ENCODE measurements at regions not wholly inside any gene's neighbourhood (a gene's known extent, or its start where the extent isn't known, plus 50 kb on each side); places are given as distances from the start of the nearest gene placed in this dataset.

GRCh38 chr16:86196687-86197391 lies 297.9 kb downstream of the IRF8 start:
- TF ChIP-seq USF1 (IDR thresholded peaks at IDR 0.05) (no peak), TAF1 (IDR thresholded peaks at IDR 0.05; ENCODE audit: low read depth) (no peak), CREB1 (IDR thresholded peaks at IDR 0.05; ENCODE audit: low read depth) (no peak), FOXM1 (IDR thresholded peaks at IDR 0.05; ENCODE audit: borderline replicate concordance, low read depth) (no peak), NFIC (IDR thresholded peaks at IDR 0.05) (no peak), EGR1 (IDR thresholded peaks at IDR 0.05) (no peak), EP300 (IDR thresholded peaks at IDR 0.05; ENCODE audit: borderline replicate concordance) (no peak), TCF12 (IDR thresholded peaks at IDR 0.05; ENCODE audit: low read depth) (no peak), REST (IDR thresholded peaks at IDR 0.05; ENCODE audit: low read depth) (no peak), RAD21 (IDR thresholded peaks at IDR 0.05; ENCODE audit: low read depth) (no peak), ZBTB7A (IDR thresholded peaks at IDR 0.05; ENCODE audit: low read depth) (no peak)

DNA sequence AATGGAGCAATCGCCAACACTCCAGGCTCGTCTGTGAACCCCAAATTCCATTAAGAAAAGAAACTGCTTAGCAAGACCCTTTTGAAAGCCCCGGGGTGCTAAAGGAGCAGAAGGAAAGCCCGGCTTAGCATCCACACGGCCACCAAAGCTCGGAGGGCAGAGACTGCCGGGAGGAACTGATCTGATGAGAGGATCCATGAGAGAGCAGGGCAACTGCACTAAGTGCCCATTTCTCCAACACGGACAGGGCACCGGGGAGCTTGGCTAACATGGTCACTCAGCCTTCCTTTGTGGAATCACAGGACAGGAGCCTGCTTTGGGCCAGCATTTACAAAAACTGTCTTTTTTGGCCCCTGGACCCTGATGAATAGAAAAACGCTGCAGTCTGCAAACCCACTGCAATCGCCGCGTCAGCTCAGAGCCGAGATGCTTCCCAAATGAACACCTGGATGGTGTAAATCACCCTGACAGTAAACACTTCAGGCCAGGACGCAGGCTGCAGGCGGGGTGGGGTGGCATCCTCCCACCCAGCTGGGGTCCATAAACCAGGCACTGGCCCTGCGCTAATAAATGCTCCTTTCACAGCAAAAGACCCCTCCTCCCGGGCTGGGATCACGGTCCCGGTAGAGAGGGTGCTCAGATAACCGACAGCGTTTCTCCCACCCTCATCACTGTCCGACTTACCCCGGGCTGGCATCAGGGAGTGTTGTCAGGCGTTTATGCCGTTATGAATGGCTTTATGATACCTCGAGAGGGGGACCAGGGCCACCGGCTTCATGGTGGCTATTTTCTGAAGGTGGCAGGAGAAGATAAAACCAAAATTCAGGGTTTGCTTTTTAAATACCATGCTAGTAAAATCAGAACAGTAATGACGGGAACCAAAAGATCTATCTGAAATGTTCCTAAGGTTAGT lies 299.5 kb downstream of the IRF8 start:
- TF ChIP-seq, protein P1, sequence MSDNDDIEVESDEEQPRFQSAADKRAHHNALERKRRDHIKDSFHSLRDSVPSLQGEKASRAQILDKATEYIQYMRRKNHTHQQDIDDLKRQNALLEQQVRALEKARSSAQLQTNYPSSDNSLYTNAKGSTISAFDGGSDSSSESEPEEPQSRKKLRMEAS (IDR thresholded peaks at IDR 0.05), result no peak
- TF ChIP-seq CEBPB (IDR thresholded peaks at IDR 0.05) (no peak), TCF12 (IDR thresholded peaks at IDR 0.05; ENCODE audit: low read depth) (no peak), RAD21 (IDR thresholded peaks at IDR 0.05; ENCODE audit: low read depth) (no peak), CREB1 (IDR thresholded peaks at IDR 0.05; ENCODE audit: low read depth) (no peak), EGR1 (IDR thresholded peaks at IDR 0.05) (no peak), TEAD4 (IDR thresholded peaks at IDR 0.05) (no peak), YY1 (IDR thresholded peaks at IDR 0.05; ENCODE audit: low read depth) (no peak), EP300 (IDR thresholded peaks at IDR 0.05; ENCODE audit: borderline replicate concordance) (no peak), REST (IDR thresholded peaks at IDR 0.05; ENCODE audit: low read depth) (no peak), FOXM1 (IDR thresholded peaks at IDR 0.05; ENCODE audit: borderline replicate concordance, low read depth) (no peak), USF1 (IDR thresholded peaks at IDR 0.05) (no peak), TAF1 (IDR thresholded peaks at IDR 0.05; ENCODE audit: low read depth) (no peak), NFIC (IDR thresholded peaks at IDR 0.05) (no peak), ZBTB7A (IDR thresholded peaks at IDR 0.05; ENCODE audit: low read depth) (no peak)

GRCh38 chr16:86199182-86199581 lies 300.2 kb downstream of the IRF8 start:
- TF ChIP-seq REST (IDR thresholded peaks at IDR 0.05; ENCODE audit: low read depth) (no peak), CREB1 (IDR thresholded peaks at IDR 0.05; ENCODE audit: low read depth) (no peak), RAD21 (IDR thresholded peaks at IDR 0.05; ENCODE audit: low read depth) (no peak), ZBTB7A (IDR thresholded peaks at IDR 0.05; ENCODE audit: low read depth) (no peak), NFIC (IDR thresholded peaks at IDR 0.05) (no peak), FOXM1 (IDR thresholded peaks at IDR 0.05; ENCODE audit: borderline replicate concordance, low read depth) (no peak), USF1 (IDR thresholded peaks at IDR 0.05) (no peak), CEBPB (IDR thresholded peaks at IDR 0.05) (no peak), EP300 (IDR thresholded peaks at IDR 0.05; ENCODE audit: borderline replicate concordance) (no peak), YY1 (IDR thresholded peaks at IDR 0.05; ENCODE audit: low read depth) (no peak), TAF1 (IDR thresholded peaks at IDR 0.05; ENCODE audit: low read depth) (no peak), TCF12 (IDR thresholded peaks at IDR 0.05; ENCODE audit: low read depth) (no peak), EGR1 (IDR thresholded peaks at IDR 0.05) (no peak), TEAD4 (IDR thresholded peaks at IDR 0.05) (no peak)
- TF ChIP-seq, protein P1 (IDR thresholded peaks at IDR 0.05), result no peak

Data from Ishikawa (cell line).